ENCODE measurements at regions not wholly inside any gene's neighbourhood (a gene's known extent, or its start where the extent isn't known, plus 50 kb on each side); places are given as distances from the start of the nearest gene placed in this dataset.
A peak's percentile ranks its signal among the peaks of the same experiment; 100 is the strongest.
"Not testable (repeated sequence)": the region's sequence is repeated elsewhere in the genome, so short reads cannot be mapped to it uniquely, and the experiment has no call there.

- H3K27ac ChIP-seq = no peak overlapping the region
- H3K27me3 ChIP-seq = no peaks in the 10 kb centered on the region
- TF ChIP-seq, protein P1, sequence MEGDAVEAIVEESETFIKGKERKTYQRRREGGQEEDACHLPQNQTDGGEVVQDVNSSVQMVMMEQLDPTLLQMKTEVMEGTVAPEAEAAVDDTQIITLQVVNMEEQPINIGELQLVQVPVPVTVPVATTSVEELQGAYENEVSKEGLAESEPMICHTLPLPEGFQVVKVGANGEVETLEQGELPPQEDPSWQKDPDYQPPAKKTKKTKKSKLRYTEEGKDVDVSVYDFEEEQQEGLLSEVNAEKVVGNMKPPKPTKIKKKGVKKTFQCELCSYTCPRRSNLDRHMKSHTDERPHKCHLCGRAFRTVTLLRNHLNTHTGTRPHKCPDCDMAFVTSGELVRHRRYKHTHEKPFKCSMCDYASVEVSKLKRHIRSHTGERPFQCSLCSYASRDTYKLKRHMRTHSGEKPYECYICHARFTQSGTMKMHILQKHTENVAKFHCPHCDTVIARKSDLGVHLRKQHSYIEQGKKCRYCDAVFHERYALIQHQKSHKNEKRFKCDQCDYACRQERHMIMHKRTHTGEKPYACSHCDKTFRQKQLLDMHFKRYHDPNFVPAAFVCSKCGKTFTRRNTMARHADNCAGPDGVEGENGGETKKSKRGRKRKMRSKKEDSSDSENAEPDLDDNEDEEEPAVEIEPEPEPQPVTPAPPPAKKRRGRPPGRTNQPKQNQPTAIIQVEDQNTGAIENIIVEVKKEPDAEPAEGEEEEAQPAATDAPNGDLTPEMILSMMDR (IDR thresholded peaks at IDR 0.05) = no peak
- no peaks in the 10 kb centered on the region for H3K4me1 ChIP-seq
- H3K4me3 ChIP-seq = no peak overlapping the region
- no peaks in the 10 kb centered on the region for H3K36me3 ChIP-seq
- DNase-seq (no peak), ATAC-seq (no peak)
- no peaks in the 10 kb centered on the region for H3K9me3 ChIP-seq
- intact Hi-C loops (cut with DNase I) = no loop called here
These were observed 118.9 kb downstream of the CEP44 start for GRCh38 chr4:174402470-174403176.

- no peak for DNase-seq
- intact Hi-C loops (cut with DNase I) = no loop called here
- Histone ChIP-seq H3K27ac (no peak overlapping the region), H3K36me3 (no peaks in the 10 kb centered on the region), H3K4me1 (no peaks in the 10 kb centered on the region), H3K27me3 (no peaks in the 10 kb centered on the region), H3K4me3 (no peak overlapping the region), H3K9me3 (no peaks in the 10 kb centered on the region)
- TF ChIP-seq, protein P1 (IDR thresholded peaks at IDR 0.05) = no peak
- ATAC-seq = no peak
These were observed 117.9 kb downstream of the CEP44 start for GRCh38 chr4:174401471-174402130.

GRCh38 chr4:174400603-174401302 is 117.0 kb downstream of the CEP44 start:
- H3K36me3 ChIP-seq; H3K4me3 ChIP-seq; intact Hi-C loops (cut with DNase I); H3K27me3 ChIP-seq; H3K4me1 ChIP-seq; ATAC-seq; H3K27ac ChIP-seq; DNase-seq; H3K9me3 ChIP-seq: not testable (repeated sequence)

GRCh38 chr4:174398728-174399127 is 115.0 kb downstream of the CEP44 start:
- Histone ChIP-seq H3K4me1 (no peaks in the 10 kb centered on the region), H3K9me3 (no peaks in the 10 kb centered on the region), H3K4me3 (no peak overlapping the region), H3K36me3 (no peaks in the 10 kb centered on the region), H3K27ac (no peak overlapping the region), H3K27me3 (no peaks in the 10 kb centered on the region)
- TF ChIP-seq, protein P1 (IDR thresholded peaks at IDR 0.05) = no peak
- DNase-seq = peak in 1 of 4 donors; percentile 10
- intact Hi-C loops (cut with DNase I) = no loop called here
- no peak for ATAC-seq

- no peaks in the 10 kb centered on the region for H3K4me1 ChIP-seq
- ATAC-seq = no peak
- DNase-seq = no peak
- intact Hi-C loops (cut with DNase I) = no loop called here
- TF ChIP-seq, protein P1 (IDR thresholded peaks at IDR 0.05) = no peak
- no peak overlapping the region for H3K27ac ChIP-seq
- H3K4me3 ChIP-seq = no peak overlapping the region
- no peaks in the 10 kb centered on the region for H3K27me3 ChIP-seq
- H3K36me3 ChIP-seq = no peaks in the 10 kb centered on the region
- H3K9me3 ChIP-seq = no peaks in the 10 kb centered on the region
These were observed 113.8 kb downstream of the CEP44 start for GRCh38 chr4:174397366-174398155.

All from left lung (tissue), 4 donors.